Activated CD8-positive, alpha-beta T cell treated with anti-CD3 and anti-CD28 coated beads for 36 hours (primary cell): ENCODE measurements at regions not wholly inside any gene's neighbourhood (a gene's known extent, or its start where the extent isn't known, plus 50 kb on each side); places are given as distances from the start of the nearest gene placed in this dataset.

Experiments used
- ATAC-seq: fragments of 200-7000 bp; cut with Tn5 transposase; one replicate; pipeline ENCODE4 v1.10.0; 2021; ENCODE audit warnings: mild to moderate bottlenecking, moderate library complexity
- CTCF ChIA-PET: fragments of 350-600 bp; sonication (Branson Sonifier 250); formaldehyde crosslinking; loops from one replicate; lab custom pipeline; 2021; ENCODE audit warnings: antibody characterized with exemption; lab: Charles Lee
- POLR2A ChIA-PET: fragments of 350-600 bp; sonication (Branson Sonifier 250); formaldehyde crosslinking; loops from one replicate; lab custom pipeline; 2021; ENCODE audit warnings: antibody characterized with exemption; lab: Charles Lee
- DNase-seq: peaks from one replicate; pipeline ENCODE4 v3.0.0-alpha.2; 2020
- H3K27ac Mint-ChIP-seq: one replicate; pipeline ENCODE4 v1.8.0; 2021; ENCODE audit warnings: mild to moderate bottlenecking, mixed read lengths
- H3K27me3 Mint-ChIP-seq: one replicate; pipeline ENCODE4 v1.8.0; 2021; ENCODE audit warnings: mixed read lengths
- H3K36me3 Mint-ChIP-seq: one replicate; pipeline ENCODE4 v1.8.0; 2021; ENCODE audit warnings: low read depth, mixed read lengths
- H3K4me1 Mint-ChIP-seq: one replicate; pipeline ENCODE4 v1.8.0; 2021; ENCODE audit warnings: low read depth, mixed read lengths
- H3K4me3 Mint-ChIP-seq: one replicate; pipeline ENCODE4 v1.8.0; 2021; ENCODE audit warnings: mild to moderate bottlenecking, moderate library complexity, mixed read lengths
- H3K9me3 Mint-ChIP-seq: one replicate; pipeline ENCODE4 v1.8.0; 2021; ENCODE audit warnings: mixed read lengths
- intact Hi-C: fragments of 100-400 bp; cut with micrococcal nuclease; formaldehyde crosslinking; loops from one replicate; pipeline ENCODE4 v1.10.0; 2022
- TF ChIP-seq, protein P1 (sequence below): fragments of 200-600 bp; IDR thresholded peaks from one replicate; pipeline ENCODE4 v1.8.0; 2022; ENCODE audit warnings: antibody characterized with exemption, mild to moderate bottlenecking

GRCh38 chr16:9484881-9485280 lies 393.4 kb downstream of the HAPSTR1 start:
- intact Hi-C loops: no loop called here
- no peak for DNase-seq
- POLR2A ChIA-PET: no interaction called here
- CTCF ChIA-PET: no interaction called here
- TF ChIP-seq, protein P1, sequence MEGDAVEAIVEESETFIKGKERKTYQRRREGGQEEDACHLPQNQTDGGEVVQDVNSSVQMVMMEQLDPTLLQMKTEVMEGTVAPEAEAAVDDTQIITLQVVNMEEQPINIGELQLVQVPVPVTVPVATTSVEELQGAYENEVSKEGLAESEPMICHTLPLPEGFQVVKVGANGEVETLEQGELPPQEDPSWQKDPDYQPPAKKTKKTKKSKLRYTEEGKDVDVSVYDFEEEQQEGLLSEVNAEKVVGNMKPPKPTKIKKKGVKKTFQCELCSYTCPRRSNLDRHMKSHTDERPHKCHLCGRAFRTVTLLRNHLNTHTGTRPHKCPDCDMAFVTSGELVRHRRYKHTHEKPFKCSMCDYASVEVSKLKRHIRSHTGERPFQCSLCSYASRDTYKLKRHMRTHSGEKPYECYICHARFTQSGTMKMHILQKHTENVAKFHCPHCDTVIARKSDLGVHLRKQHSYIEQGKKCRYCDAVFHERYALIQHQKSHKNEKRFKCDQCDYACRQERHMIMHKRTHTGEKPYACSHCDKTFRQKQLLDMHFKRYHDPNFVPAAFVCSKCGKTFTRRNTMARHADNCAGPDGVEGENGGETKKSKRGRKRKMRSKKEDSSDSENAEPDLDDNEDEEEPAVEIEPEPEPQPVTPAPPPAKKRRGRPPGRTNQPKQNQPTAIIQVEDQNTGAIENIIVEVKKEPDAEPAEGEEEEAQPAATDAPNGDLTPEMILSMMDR: no peak
- no peak overlapping the region for H3K27ac Mint-ChIP-seq
- H3K4me3 Mint-ChIP-seq: no peak overlapping the region
- no peak for ATAC-seq
- H3K4me1 Mint-ChIP-seq: no peaks in the 10 kb centered on the region
- no peaks in the 10 kb centered on the region for H3K9me3 Mint-ChIP-seq
- H3K36me3 Mint-ChIP-seq: no peaks in the 10 kb centered on the region
- no peaks in the 10 kb centered on the region for H3K27me3 Mint-ChIP-seq

DNA sequence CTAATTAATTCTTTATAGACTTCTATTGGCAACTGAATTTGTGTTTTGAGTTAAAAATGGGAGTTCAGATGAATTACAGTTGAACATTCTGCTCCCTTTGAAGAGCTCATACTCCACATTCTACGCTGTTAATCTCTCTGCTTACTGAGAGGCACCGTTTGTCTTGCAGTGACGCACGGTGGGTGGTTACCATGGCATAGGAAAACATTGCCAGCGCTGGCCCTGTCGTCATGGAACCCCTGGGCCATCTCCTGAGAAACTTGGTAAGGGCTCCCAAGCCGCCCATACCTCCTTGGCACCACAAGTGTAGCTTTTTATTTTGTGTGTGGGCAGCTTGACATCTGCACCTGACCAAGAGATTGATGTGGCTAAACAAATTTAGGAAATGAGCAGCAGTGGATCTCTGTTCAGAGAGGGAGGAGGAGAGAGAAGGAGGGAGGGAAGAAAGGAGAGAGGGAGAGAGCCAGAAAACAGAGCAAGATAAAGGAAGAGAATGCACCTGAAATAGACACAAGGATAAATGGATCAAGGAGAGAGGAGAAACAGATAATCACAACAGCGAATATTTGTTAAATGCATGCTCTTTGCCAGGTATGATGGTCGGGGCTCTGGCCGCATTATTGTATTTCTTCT lies 398.5 kb downstream of the HAPSTR1 start:
- intact Hi-C loops: no loop called here
- no peaks in the 10 kb centered on the region for H3K9me3 Mint-ChIP-seq
- H3K27ac Mint-ChIP-seq: no peak overlapping the region
- ChIA-PET POLR2A (interaction anchor here (0.6 kb wide), 1 partner anchor 23 kb away, joined by 3 read pairs; no protein-coding TSS in a partner anchor), CTCF (interaction anchor here (0.6 kb wide), 1 partner anchor 457 kb away, joined by 3 read pairs; no protein-coding TSS in a partner anchor)
- no peaks in the 10 kb centered on the region for H3K4me1 Mint-ChIP-seq
- TF ChIP-seq, protein P1: no peak
- no peak overlapping the region for H3K4me3 Mint-ChIP-seq
- no peak for ATAC-seq
- no peak for DNase-seq
- no peaks in the 10 kb centered on the region for H3K36me3 Mint-ChIP-seq
- H3K27me3 Mint-ChIP-seq: no peaks in the 10 kb centered on the region

DNA sequence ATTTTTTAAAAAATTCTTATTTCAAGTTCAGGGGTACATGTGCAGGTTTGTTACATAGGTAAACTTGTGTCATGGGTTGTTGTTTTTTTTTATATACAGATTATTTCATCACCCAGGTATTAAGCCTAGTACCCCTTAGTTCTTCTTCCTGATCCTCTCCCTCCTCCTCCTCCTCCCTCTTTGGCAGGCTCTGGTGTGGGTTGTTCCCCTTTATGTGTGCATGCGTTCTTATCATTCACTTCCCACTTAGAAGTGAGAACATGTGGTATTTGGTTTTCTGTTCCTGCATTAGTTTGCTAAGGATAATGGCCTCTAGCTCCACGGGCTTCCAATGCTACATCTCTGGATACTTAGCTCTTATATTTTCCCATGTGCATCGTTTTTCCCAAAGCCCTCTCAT lies 404.4 kb downstream of the HAPSTR1 start:
- Mint-ChIP-seq H3K27ac (no peak overlapping the region), H3K4me3 (no peak overlapping the region), H3K36me3 (no peaks in the 10 kb centered on the region), H3K4me1 (no peaks in the 10 kb centered on the region), H3K9me3 (no peaks in the 10 kb centered on the region), H3K27me3 (peaks cover 1% of the 10 kb centered on the region)
- ATAC-seq: no peak
- CTCF ChIA-PET: no interaction called here
- TF ChIP-seq, protein P1: no peak
- intact Hi-C loops: no loop called here
- no peak for DNase-seq
- POLR2A ChIA-PET: no interaction called here

DNA sequence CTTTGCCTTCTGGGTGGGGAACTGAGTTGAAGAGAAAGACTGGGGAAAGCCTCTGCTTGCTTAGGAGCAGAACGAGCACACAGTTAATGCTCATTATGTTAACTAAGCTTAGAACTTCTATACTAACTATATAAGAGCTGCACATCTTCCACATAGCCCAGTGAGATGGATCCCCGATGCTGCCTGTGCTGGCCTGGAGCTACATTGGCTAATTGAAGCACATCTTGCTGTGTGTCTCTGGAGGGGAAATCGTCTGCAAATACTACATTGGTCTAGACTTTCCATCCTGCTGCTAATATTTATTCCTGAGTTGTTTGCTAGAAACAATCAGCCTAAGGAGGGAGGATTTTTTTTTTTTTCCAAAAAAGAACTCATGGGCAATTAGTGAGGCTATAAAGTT lies 406.3 kb downstream of the HAPSTR1 start:
- TF ChIP-seq, protein P1: no peak
- Mint-ChIP-seq H3K4me1 (no peaks in the 10 kb centered on the region), H3K9me3 (no peaks in the 10 kb centered on the region), H3K27ac (no peak overlapping the region), H3K36me3 (no peaks in the 10 kb centered on the region), H3K4me3 (no peak overlapping the region), H3K27me3 (peaks cover 1% of the 10 kb centered on the region)
- POLR2A ChIA-PET: no interaction called here
- no peak for DNase-seq
- CTCF ChIA-PET: interaction anchor here (0.7 kb wide), 1 partner anchor 38 kb away, joined by 3 read pairs; no protein-coding TSS in a partner anchor
- ATAC-seq: no peak
- intact Hi-C loops: no loop called here

GRCh38 chr16:9499941-9500593 lies 408.6 kb downstream of the HAPSTR1 start:
- Mint-ChIP-seq H3K27ac (no peak overlapping the region), H3K27me3 (peaks cover 1% of the 10 kb centered on the region), H3K4me1 (no peaks in the 10 kb centered on the region), H3K9me3 (no peaks in the 10 kb centered on the region), H3K36me3 (no peaks in the 10 kb centered on the region), H3K4me3 (no peak overlapping the region)
- ChIA-PET POLR2A (no interaction called here), CTCF (no interaction called here)
- intact Hi-C loops: no loop called here
- no peak for DNase-seq
- no peak for ATAC-seq
- TF ChIP-seq, protein P1: no peak
